ENCODE measurements at regions not wholly inside any gene's neighbourhood (a gene's known extent, or its start where the extent isn't known, plus 50 kb on each side); places are given as distances from the start of the nearest gene placed in this dataset.

GRCh38 chr22:27576413-27576812 lies 225.1 kb downstream of the MN1 start:
- H3K4me1 ChIP-seq (ENCODE audit: control insufficient read depth, insufficient read depth, low read depth, low read length), result peaks cover 19% of the 10 kb centered on the region
- no peak overlapping the region for H3K23ac ChIP-seq (ENCODE audit: low read length in 2 of 2)
- no peak overlapping the region for H4K8ac ChIP-seq (ENCODE audit: low read length)
- no peak overlapping the region for H3K4me3 ChIP-seq (ENCODE audit: insufficient read depth in 1 of 2, low read depth in 1 of 2, low read length in 2 of 2)
- no peak for DNase-seq
- H2BK5ac ChIP-seq (ENCODE audit: low read depth, low read length, poor library complexity, severe bottlenecking), result no peak overlapping the region
- H3K14ac ChIP-seq (ENCODE audit: low read length in 2 of 2), result no peak overlapping the region
- peaks cover 10 to 80% of the 10 kb centered on the region in 2 experiments for H3K27me3 ChIP-seq (ENCODE audit: control insufficient read depth in 1 of 2, insufficient read depth in 1 of 2, low read length in 2 of 2)
- no peak overlapping the region for H3K18ac ChIP-seq (ENCODE audit: low read depth in 1 of 2, low read length in 2 of 2)
- no peak overlapping the region for H4K91ac ChIP-seq (ENCODE audit: low read length)
- WGBS, result 86% methylated on average over 9 of the region's 9 CpGs
- no peaks in the 10 kb centered on the region for H3K36me3 ChIP-seq (ENCODE audit: control insufficient read depth in 1 of 2, insufficient read depth in 2 of 2, low read depth in 1 of 2, low read length in 2 of 2)
- H2AFZ ChIP-seq (ENCODE audit: low read depth, low read length), result no peak overlapping the region
- H3K9ac ChIP-seq (ENCODE audit: low read length), result no peak overlapping the region
- H3K4me2 ChIP-seq (ENCODE audit: low read length, poor library complexity, severe bottlenecking), result no peak overlapping the region
- no peak overlapping the region for H2BK15ac ChIP-seq (ENCODE audit: low read depth, poor library complexity, severe bottlenecking)
- H2AK5ac ChIP-seq (ENCODE audit: low read length, severe bottlenecking), result no peak overlapping the region
- no peak overlapping the region for H2BK120ac ChIP-seq (ENCODE audit: low read depth, low read length)
- H3K4ac ChIP-seq (ENCODE audit: low read depth in 1 of 2, low read length in 2 of 2), result no peak overlapping the region
- peaks cover 13% of the 10 kb centered on the region for H3K9me3 ChIP-seq (ENCODE audit: control insufficient read depth, low read length)
- no peaks in the 10 kb centered on the region for H3K79me1 ChIP-seq (replicated peaks; ENCODE audit: low read length, poor library complexity, severe bottlenecking)
- no peak overlapping the region for H3K27ac ChIP-seq (ENCODE audit: low read length, poor library complexity, severe bottlenecking)
- no peak overlapping the region for H2BK12ac ChIP-seq (ENCODE audit: low read length in 2 of 2)

DNA sequence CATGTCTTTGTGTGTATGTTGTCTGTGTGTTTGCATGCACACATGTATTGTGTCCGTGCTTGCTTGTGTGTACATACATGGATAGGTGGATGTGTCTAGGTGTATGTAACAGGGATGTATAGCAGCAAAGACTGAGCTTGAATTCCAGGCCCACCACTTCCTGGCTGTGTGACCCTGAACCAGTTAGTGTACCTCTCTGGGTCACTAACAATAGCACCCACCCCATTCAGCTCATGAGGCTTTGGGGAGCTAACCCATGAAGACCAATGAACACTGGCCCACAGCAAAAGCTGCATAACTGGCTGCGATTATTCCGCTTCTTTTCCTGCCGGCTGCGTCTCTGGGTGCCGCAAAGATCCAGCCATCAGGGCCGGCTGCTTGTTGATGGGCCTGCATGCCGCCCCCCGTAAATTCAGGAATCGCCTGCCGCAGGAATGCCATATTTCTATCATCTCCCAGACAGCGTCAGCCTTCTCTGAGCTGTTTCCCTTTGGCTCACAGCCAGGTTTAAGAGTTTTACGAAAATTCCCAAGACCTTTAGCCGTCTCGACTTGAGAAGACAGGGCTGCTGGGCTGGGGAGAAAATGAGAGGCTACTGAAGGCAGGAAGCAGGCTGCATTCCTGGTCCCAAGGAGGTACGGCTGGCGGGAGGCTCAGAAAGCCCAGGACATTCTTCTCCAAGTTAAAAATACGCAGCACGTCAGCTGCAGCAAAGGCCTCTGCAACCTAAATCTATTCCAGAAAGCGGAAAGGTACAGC lies 224.6 kb downstream of the MN1 start:
- peak; percentile 75 for DNase-seq
- Histone ChIP-seq H2BK5ac (ENCODE audit: low read depth, low read length, poor library complexity, severe bottlenecking) (no peak overlapping the region), H2BK15ac (ENCODE audit: low read depth, poor library complexity, severe bottlenecking) (no peak overlapping the region), H2BK12ac (ENCODE audit: low read length in 2 of 2) (no peak overlapping the region), H3K4me2 (ENCODE audit: low read length, poor library complexity, severe bottlenecking) (no peak overlapping the region), H3K4me3 (ENCODE audit: insufficient read depth in 1 of 2, low read depth in 1 of 2, low read length in 2 of 2) (no peak overlapping the region), H4K8ac (ENCODE audit: low read length) (no peak overlapping the region), H3K18ac (ENCODE audit: low read depth in 1 of 2, low read length in 2 of 2) (peak overlapping the region in 1 of 2 experiments; percentile 23), H3K4me1 (ENCODE audit: control insufficient read depth, insufficient read depth, low read depth, low read length) (peaks cover 19% of the 10 kb centered on the region), H4K91ac (ENCODE audit: low read length) (no peak overlapping the region), H3K14ac (ENCODE audit: low read length in 2 of 2) (no peak overlapping the region), H2BK120ac (ENCODE audit: low read depth, low read length) (no peak overlapping the region), H3K27ac (ENCODE audit: low read length, poor library complexity, severe bottlenecking) (peak overlapping the region; percentile 9), H3K9ac (ENCODE audit: low read length) (no peak overlapping the region), H2AK5ac (ENCODE audit: low read length, severe bottlenecking) (no peak overlapping the region), H3K79me1 (replicated peaks; ENCODE audit: low read length, poor library complexity, severe bottlenecking) (no peaks in the 10 kb centered on the region), H2AFZ (ENCODE audit: low read depth, low read length) (no peak overlapping the region), H3K4ac (ENCODE audit: low read depth in 1 of 2, low read length in 2 of 2) (no peak overlapping the region), H3K9me3 (ENCODE audit: control insufficient read depth, low read length) (peaks cover 9% of the 10 kb centered on the region), H3K36me3 (ENCODE audit: control insufficient read depth in 1 of 2, insufficient read depth in 2 of 2, low read depth in 1 of 2, low read length in 2 of 2) (no peaks in the 10 kb centered on the region), H3K27me3 (ENCODE audit: control insufficient read depth in 1 of 2, insufficient read depth in 1 of 2, low read length in 2 of 2) (peaks cover 4 to 74% of the 10 kb centered on the region in 2 experiments), H3K23ac (ENCODE audit: low read length in 2 of 2) (no peak overlapping the region)
- 53% methylated on average over 20 of the region's 20 CpGs for WGBS

GRCh38 chr22:27577574-27577969 lies 224.0 kb downstream of the MN1 start:
- no peak overlapping the region for H2BK5ac ChIP-seq (ENCODE audit: low read depth, low read length, poor library complexity, severe bottlenecking)
- H3K9me3 ChIP-seq (ENCODE audit: control insufficient read depth, low read length), result peaks cover 3% of the 10 kb centered on the region
- no peak overlapping the region for H3K23ac ChIP-seq (ENCODE audit: low read length in 2 of 2)
- H3K27ac ChIP-seq (ENCODE audit: low read length, poor library complexity, severe bottlenecking), result peak overlapping the region; percentile 9
- DNase-seq, result no peak
- no peak overlapping the region for H3K4ac ChIP-seq (ENCODE audit: low read depth in 1 of 2, low read length in 2 of 2)
- no peak overlapping the region for H3K14ac ChIP-seq (ENCODE audit: low read length in 2 of 2)
- H2AFZ ChIP-seq (ENCODE audit: low read depth, low read length), result no peak overlapping the region
- no peak overlapping the region for H2BK120ac ChIP-seq (ENCODE audit: low read depth, low read length)
- no peak overlapping the region for H3K18ac ChIP-seq (ENCODE audit: low read depth in 1 of 2, low read length in 2 of 2)
- H3K4me1 ChIP-seq (ENCODE audit: control insufficient read depth, insufficient read depth, low read depth, low read length), result peaks cover 19% of the 10 kb centered on the region
- H2BK15ac ChIP-seq (ENCODE audit: low read depth, poor library complexity, severe bottlenecking), result no peak overlapping the region
- H2AK5ac ChIP-seq (ENCODE audit: low read length, severe bottlenecking), result peak overlapping the region; percentile 11
- H3K4me3 ChIP-seq (ENCODE audit: insufficient read depth in 1 of 2, low read depth in 1 of 2, low read length in 2 of 2), result no peak overlapping the region
- H3K9ac ChIP-seq (ENCODE audit: low read length), result no peak overlapping the region
- H4K8ac ChIP-seq (ENCODE audit: low read length), result no peak overlapping the region
- no peak overlapping the region for H2BK12ac ChIP-seq (ENCODE audit: low read length in 2 of 2)
- H3K79me1 ChIP-seq (replicated peaks; ENCODE audit: low read length, poor library complexity, severe bottlenecking), result no peaks in the 10 kb centered on the region
- WGBS, result 87% methylated on average over 12 of the region's 12 CpGs
- H3K4me2 ChIP-seq (ENCODE audit: low read length, poor library complexity, severe bottlenecking), result no peak overlapping the region
- peaks cover 0 to 69% of the 10 kb centered on the region in 2 experiments for H3K27me3 ChIP-seq (ENCODE audit: control insufficient read depth in 1 of 2, insufficient read depth in 1 of 2, low read length in 2 of 2)
- H3K36me3 ChIP-seq (ENCODE audit: control insufficient read depth in 1 of 2, insufficient read depth in 2 of 2, low read depth in 1 of 2, low read length in 2 of 2), result no peaks in the 10 kb centered on the region
- H4K91ac ChIP-seq (ENCODE audit: low read length), result no peak overlapping the region

DNA sequence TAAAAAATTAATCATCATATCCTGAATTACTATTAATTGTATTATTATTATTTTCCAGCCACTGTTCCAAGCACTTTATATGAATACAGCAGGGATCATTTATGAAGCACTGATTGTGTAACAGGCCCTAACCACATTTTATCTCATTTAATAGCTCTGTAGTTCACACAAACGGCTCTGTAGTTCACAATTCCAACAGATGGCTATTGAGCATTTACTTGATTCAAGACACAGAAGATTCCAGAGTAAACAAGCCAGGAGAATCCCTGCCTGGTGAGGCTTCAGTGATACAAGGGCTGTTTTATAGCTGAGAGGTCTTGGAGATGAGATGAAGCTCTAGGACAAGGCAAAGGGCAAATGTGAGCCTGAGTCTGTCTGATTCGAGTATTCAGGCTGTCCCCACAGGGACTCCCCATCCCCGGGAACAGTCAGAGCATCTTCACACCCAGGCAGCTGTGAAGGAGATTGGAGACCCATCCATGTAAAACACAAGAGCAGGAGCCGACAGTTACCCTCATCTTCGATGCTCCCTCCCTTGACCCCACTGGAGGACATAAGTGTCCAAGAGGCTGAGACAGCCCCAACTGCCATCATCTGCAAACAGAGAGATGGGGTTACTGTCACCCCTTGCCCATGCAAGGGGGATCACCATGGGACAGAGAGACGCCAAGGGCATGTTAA lies 222.5 kb downstream of the MN1 start:
- H3K9me3 ChIP-seq (ENCODE audit: control insufficient read depth, low read length), result no peaks in the 10 kb centered on the region
- no peak overlapping the region for H3K14ac ChIP-seq (ENCODE audit: low read length in 2 of 2)
- WGBS, result 80% methylated on average over 6 of the region's 6 CpGs
- no peaks in the 10 kb centered on the region for H3K36me3 ChIP-seq (ENCODE audit: control insufficient read depth in 1 of 2, insufficient read depth in 2 of 2, low read depth in 1 of 2, low read length in 2 of 2)
- no peak overlapping the region for H2AFZ ChIP-seq (ENCODE audit: low read depth, low read length)
- peaks cover 0 to 56% of the 10 kb centered on the region in 2 experiments for H3K27me3 ChIP-seq (ENCODE audit: control insufficient read depth in 1 of 2, insufficient read depth in 1 of 2, low read length in 2 of 2)
- no peak overlapping the region for H3K27ac ChIP-seq (ENCODE audit: low read length, poor library complexity, severe bottlenecking)
- no peak overlapping the region for H3K9ac ChIP-seq (ENCODE audit: low read length)
- no peak overlapping the region for H3K4me2 ChIP-seq (ENCODE audit: low read length, poor library complexity, severe bottlenecking)
- no peak overlapping the region for H3K4ac ChIP-seq (ENCODE audit: low read depth in 1 of 2, low read length in 2 of 2)
- no peak overlapping the region for H2BK120ac ChIP-seq (ENCODE audit: low read depth, low read length)
- no peak overlapping the region for H3K18ac ChIP-seq (ENCODE audit: low read depth in 1 of 2, low read length in 2 of 2)
- H2AK5ac ChIP-seq (ENCODE audit: low read length, severe bottlenecking), result no peak overlapping the region
- H3K4me3 ChIP-seq (ENCODE audit: insufficient read depth in 1 of 2, low read depth in 1 of 2, low read length in 2 of 2), result no peak overlapping the region
- peak; percentile 60 for DNase-seq
- H3K79me1 ChIP-seq (replicated peaks; ENCODE audit: low read length, poor library complexity, severe bottlenecking), result no peaks in the 10 kb centered on the region
- peak overlapping the region in 1 of 2 experiments; percentile 7 for H2BK12ac ChIP-seq (ENCODE audit: low read length in 2 of 2)
- peaks cover 15% of the 10 kb centered on the region for H3K4me1 ChIP-seq (ENCODE audit: control insufficient read depth, insufficient read depth, low read depth, low read length)
- H4K91ac ChIP-seq (ENCODE audit: low read length), result no peak overlapping the region
- H2BK5ac ChIP-seq (ENCODE audit: low read depth, low read length, poor library complexity, severe bottlenecking), result no peak overlapping the region
- no peak overlapping the region for H3K23ac ChIP-seq (ENCODE audit: low read length in 2 of 2)
- H4K8ac ChIP-seq (ENCODE audit: low read length), result no peak overlapping the region
- H2BK15ac ChIP-seq (ENCODE audit: low read depth, poor library complexity, severe bottlenecking), result no peak overlapping the region
